ENCODE measurements at regions not wholly inside any gene's neighbourhood (a gene's known extent, or its start where the extent isn't known, plus 50 kb on each side); places are given as distances from the start of the nearest gene placed in this dataset.

- FAIRE-seq (no peak), DNase-seq (ENCODE audit: extremely low read depth in 1 of 4, low spot score in 3 of 4) (no peak), ATAC-seq (no peak)
- Histone ChIP-seq H3K4me1 (replicated peaks in 1 of 2; ENCODE audit: control insufficient read depth in 2 of 2, insufficient read depth in 2 of 2, low read length in 2 of 2) (no peaks in the 10 kb centered on the region), H3K9me1 (ENCODE audit: control insufficient read depth, insufficient read depth, low read length) (no peaks in the 10 kb centered on the region), H3K27ac (ENCODE audit: extremely low read depth, low read depth, low read length) (no peak overlapping the region), H3K36me3 (ENCODE audit: control insufficient read depth, insufficient read depth, low read length) (no peaks in the 10 kb centered on the region), H3K4me3 (no peak overlapping the region), H3K9me3 (replicated peaks; ENCODE audit: control insufficient read depth, insufficient read depth, low read depth, low read length) (no peaks in the 10 kb centered on the region), H2AFZ (ENCODE audit: low read depth, low read length) (no peak overlapping the region), H3K27me3 (ENCODE audit: control insufficient read depth in 2 of 2, insufficient read depth in 2 of 2, low read length in 2 of 2) (peaks cover 3 to 30% of the 10 kb centered on the region in 2 experiments; a peak in 2 of 5 replicates), H4K20me1 (replicated peaks; ENCODE audit: control insufficient read depth, insufficient read depth, low read length) (no peaks in the 10 kb centered on the region), H3K9ac (ENCODE audit: insufficient read depth in 1 of 2, low read depth in 2 of 2, low read length in 2 of 2) (no peak overlapping the region), H3K4me2 (ENCODE audit: insufficient read depth, low read length) (no peak overlapping the region), H3K79me2 (ENCODE audit: control insufficient read depth, insufficient read depth, low read length) (no peaks in the 10 kb centered on the region)
- 0% methylated on average over 9 of the region's 12 CpGs for whole genome bisulfite sequencing (ENCODE audit: insufficient coverage, low coverage, missing lambda C conversion rate)
- ChIA-PET POLR2A (no interaction called here), CTCF (ENCODE audit: low intra/inter-chr PET ratio) (no interaction called here)
- TF ChIP-seq C11orf30 (IDR thresholded peaks at IDR 0.05; ENCODE audit: low read depth), result no peak
- TF ChIP-seq ZNF511 (CRISPR knock-in tag; IDR thresholded peaks at IDR 0.05), result no peak
- no peak for TF ChIP-seq HNRNPH1 (optimal IDR thresholded peaks at IDR 0.05; ENCODE audit: low read depth, low read length)
- no peak for TF ChIP-seq YBX1 (IDR thresholded peaks at IDR 0.05)
- no peak for TF ChIP-seq CHCHD3 (CRISPR knock-in tag; IDR thresholded peaks at IDR 0.05)
- TF ChIP-seq YY1 (IDR thresholded peaks at IDR 0.05; ENCODE audit: borderline replicate concordance in 1 of 3, control insufficient read depth in 1 of 3, extremely low read depth in 1 of 3, insufficient read depth in 3 of 3, insufficient read length in 1 of 3, insufficient replicate concordance in 2 of 3, low read depth in 1 of 3, low read length in 2 of 3), result no peak
- TF ChIP-seq SP1 (CRISPR knock-in tag; IDR thresholded peaks at IDR 0.05), result no peak
- no peak for TF ChIP-seq MED1 (CRISPR knock-in tag; IDR thresholded peaks at IDR 0.05; ENCODE audit: borderline replicate concordance)
- no peak for TF ChIP-seq CBFB (CRISPR knock-in tag; IDR thresholded peaks at IDR 0.05)
- no peak for TF ChIP-seq ZNF696 (CRISPR knock-in tag; conservative IDR thresholded peaks at IDR 0.05)
- no peak for TF ChIP-seq LEF1 (IDR thresholded peaks at IDR 0.05)
- TF ChIP-seq ZNF165 (CRISPR knock-in tag; IDR thresholded peaks at IDR 0.05; ENCODE audit: borderline replicate concordance), result no peak
- TF ChIP-seq ZNF316 (IDR thresholded peaks at IDR 0.05), result no peak
- no peak for TF ChIP-seq CEBPG (CRISPR knock-in tag; IDR thresholded peaks at IDR 0.05)
- no peak for TF ChIP-seq CEBPG (tag; conservative IDR thresholded peaks at IDR 0.05 in 1 of 2, IDR thresholded peaks at IDR 0.05 in 1 of 2)
- TF ChIP-seq ATF7 (IDR thresholded peaks at IDR 0.05), result no peak
- no peak for TF ChIP-seq ZNF551 (CRISPR knock-in tag; IDR thresholded peaks at IDR 0.05)
- TF ChIP-seq RHOXF2B (CRISPR knock-in tag; conservative IDR thresholded peaks at IDR 0.05), result no peak
- no peak for TF ChIP-seq ERF (CRISPR knock-in tag; IDR thresholded peaks at IDR 0.05)
- intact Hi-C loops (cut with micrococcal nuclease) (no loop called here), in situ Hi-C loops (cut with MboI) (no loop called here)
- BruUV-seq (replicated peaks), result no TSS peak
Measured at GRCh38 chr17:73865831-73866230, 221.6 kb upstream of the SDK2 start.
